Stimulated activated memory B cell treated with anti-CD40 and anti-IgM and Interleukin-4, amounts not matched to agents 10 μg/mL and 1 μg/mL and 100 μg/mL, for 72 hours (primary cell): ENCODE measurements at regions not wholly inside any gene's neighbourhood (a gene's known extent, or its start where the extent isn't known, plus 50 kb on each side); places are given as distances from the start of the nearest gene placed in this dataset.
"Not testable (repeated sequence)": the region's sequence is repeated elsewhere in the genome, so short reads cannot be mapped to it uniquely, and the experiment has no call there.

Experiments used
- ATAC-seq: fragments of 150-1000 bp; cut with Tn5 transposase; 2 replicates; pipeline ENCODE4 v1.10.0; 2021
- H3K27ac Mint-ChIP-seq: one replicate; pipeline ENCODE4 v1.8.0; 2022; ENCODE audit warnings: mild to moderate bottlenecking, mixed read lengths
- H3K27me3 Mint-ChIP-seq: one replicate; pipeline ENCODE4 v1.8.0; 2022; ENCODE audit warnings: mixed read lengths
- H3K36me3 Mint-ChIP-seq: one replicate; pipeline ENCODE4 v1.8.0; 2022; ENCODE audit warnings: mixed read lengths
- H3K4me1 Mint-ChIP-seq: one replicate; pipeline ENCODE4 v1.8.0; 2022; ENCODE audit warnings: mixed read lengths
- H3K4me3 Mint-ChIP-seq: one replicate; pipeline ENCODE4 v1.8.0; 2022; ENCODE audit warnings: mild to moderate bottlenecking, moderate library complexity, mixed read lengths
- H3K9me3 Mint-ChIP-seq: one replicate; pipeline ENCODE4 v1.8.0; 2022; ENCODE audit warnings: mixed read lengths

GRCh38 chr3:189375532-189375931, 203.8 kb downstream of the TPRG1 start:
- ATAC-seq: no peak
- H3K27me3 Mint-ChIP-seq: peaks cover 10% of the 10 kb centered on the region
- no peaks in the 10 kb centered on the region for H3K4me1 Mint-ChIP-seq
- H3K27ac Mint-ChIP-seq: no peak overlapping the region
- H3K36me3 Mint-ChIP-seq: no peaks in the 10 kb centered on the region
- no peak overlapping the region for H3K4me3 Mint-ChIP-seq
- no peaks in the 10 kb centered on the region for H3K9me3 Mint-ChIP-seq

- Mint-ChIP-seq H3K36me3 (no peaks in the 10 kb centered on the region), H3K27ac (no peak overlapping the region)
Observed at GRCh38 chr3:189383630-189384029, 211.9 kb downstream of the TPRG1 start.

GRCh38 chr3:189385880-189386279, 214.1 kb downstream of the TPRG1 start:
- ATAC-seq, H3K4me3 Mint-ChIP-seq, H3K36me3 Mint-ChIP-seq, H3K4me1 Mint-ChIP-seq, H3K27me3 Mint-ChIP-seq, H3K27ac Mint-ChIP-seq: not testable (repeated sequence)
- H3K9me3 Mint-ChIP-seq: peaks cover 11% of the 10 kb centered on the region

More at GRCh38 chr3:189383630-189384029, 211.9 kb downstream of the TPRG1 start:
- ATAC-seq: no peak
- Mint-ChIP-seq H3K4me3 (no peak overlapping the region), H3K27me3 (no peaks in the 10 kb centered on the region), H3K4me1 (no peaks in the 10 kb centered on the region), H3K9me3 (peaks cover 11% of the 10 kb centered on the region)

GRCh38 chr3:189386739-189387138, 215.0 kb downstream of the TPRG1 start:
- peaks cover 11% of the 10 kb centered on the region for H3K9me3 Mint-ChIP-seq
- no peak for ATAC-seq
- H3K4me3 Mint-ChIP-seq: no peak overlapping the region
- H3K27me3 Mint-ChIP-seq: no peaks in the 10 kb centered on the region
- H3K27ac Mint-ChIP-seq: no peak overlapping the region
- H3K36me3 Mint-ChIP-seq: no peaks in the 10 kb centered on the region
- H3K4me1 Mint-ChIP-seq: no peaks in the 10 kb centered on the region

- no peaks in the 10 kb centered on the region for H3K9me3 Mint-ChIP-seq
- no peak for ATAC-seq
- no peak overlapping the region for H3K27ac Mint-ChIP-seq
- H3K4me3 Mint-ChIP-seq: no peak overlapping the region
- no peaks in the 10 kb centered on the region for H3K27me3 Mint-ChIP-seq
- H3K4me1 Mint-ChIP-seq: peaks cover 4% of the 10 kb centered on the region
- no peaks in the 10 kb centered on the region for H3K36me3 Mint-ChIP-seq
Observed at GRCh38 chr3:189389346-189389745, 217.6 kb downstream of the TPRG1 start.

- peaks cover 11% of the 10 kb centered on the region for H3K4me1 Mint-ChIP-seq
- H3K36me3 Mint-ChIP-seq: no peaks in the 10 kb centered on the region
- no peaks in the 10 kb centered on the region for H3K27me3 Mint-ChIP-seq
- no peak overlapping the region for H3K27ac Mint-ChIP-seq
- H3K4me3 Mint-ChIP-seq: no peak overlapping the region
- no peak for ATAC-seq
- H3K9me3 Mint-ChIP-seq: no peaks in the 10 kb centered on the region
Observed at GRCh38 chr3:189393598-189393997, 221.8 kb downstream of the TPRG1 start.

GRCh38 chr3:189394599-189395121, 222.9 kb downstream of the TPRG1 start:
- no peaks in the 10 kb centered on the region for H3K9me3 Mint-ChIP-seq
- no peak overlapping the region for H3K4me3 Mint-ChIP-seq
- no peaks in the 10 kb centered on the region for H3K36me3 Mint-ChIP-seq
- H3K27me3 Mint-ChIP-seq: no peaks in the 10 kb centered on the region
- peak; percentile 58 for ATAC-seq
- peaks cover 11% of the 10 kb centered on the region for H3K4me1 Mint-ChIP-seq
- peak overlapping the region; percentile 18 for H3K27ac Mint-ChIP-seq

GRCh38 chr3:189395825-189396224, 224.1 kb downstream of the TPRG1 start:
- ATAC-seq: no peak
- no peak overlapping the region for H3K4me3 Mint-ChIP-seq
- peaks cover 11% of the 10 kb centered on the region for H3K4me1 Mint-ChIP-seq
- H3K36me3 Mint-ChIP-seq: no peaks in the 10 kb centered on the region
- no peaks in the 10 kb centered on the region for H3K27me3 Mint-ChIP-seq
- H3K27ac Mint-ChIP-seq: no peak overlapping the region
- no peaks in the 10 kb centered on the region for H3K9me3 Mint-ChIP-seq

- Mint-ChIP-seq H3K27ac (no peak overlapping the region), H3K4me3 (no peak overlapping the region), H3K36me3 (no peaks in the 10 kb centered on the region), H3K4me1 (peaks cover 11% of the 10 kb centered on the region), H3K27me3 (no peaks in the 10 kb centered on the region), H3K9me3 (no peaks in the 10 kb centered on the region)
- no peak for ATAC-seq
Observed at GRCh38 chr3:189398656-189399055, 226.9 kb downstream of the TPRG1 start.

GRCh38 chr3:189401196-189401595, 229.4 kb downstream of the TPRG1 start:
- H3K27me3 Mint-ChIP-seq: no peaks in the 10 kb centered on the region
- no peaks in the 10 kb centered on the region for H3K9me3 Mint-ChIP-seq
- ATAC-seq: no peak
- no peaks in the 10 kb centered on the region for H3K4me1 Mint-ChIP-seq
- no peak overlapping the region for H3K27ac Mint-ChIP-seq
- no peaks in the 10 kb centered on the region for H3K36me3 Mint-ChIP-seq
- H3K4me3 Mint-ChIP-seq: no peak overlapping the region

- H3K4me3 Mint-ChIP-seq: no peak overlapping the region
- ATAC-seq: no peak
- H3K27ac Mint-ChIP-seq: no peak overlapping the region
- no peaks in the 10 kb centered on the region for H3K27me3 Mint-ChIP-seq
- H3K9me3 Mint-ChIP-seq: no peaks in the 10 kb centered on the region
- H3K36me3 Mint-ChIP-seq: no peaks in the 10 kb centered on the region
- no peaks in the 10 kb centered on the region for H3K4me1 Mint-ChIP-seq
Observed at GRCh38 chr3:189403194-189403593, 228.0 kb upstream of the TP63 start.

GRCh38 chr3:189404024-189404423, 227.2 kb upstream of the TP63 start:
- no peaks in the 10 kb centered on the region for H3K4me1 Mint-ChIP-seq
- H3K36me3 Mint-ChIP-seq: no peaks in the 10 kb centered on the region
- no peak overlapping the region for H3K27ac Mint-ChIP-seq
- H3K9me3 Mint-ChIP-seq: no peaks in the 10 kb centered on the region
- no peaks in the 10 kb centered on the region for H3K27me3 Mint-ChIP-seq
- H3K4me3 Mint-ChIP-seq: no peak overlapping the region
- no peak for ATAC-seq

GRCh38 chr3:189404797-189405484, 226.2 kb upstream of the TP63 start:
- Mint-ChIP-seq H3K9me3 (no peaks in the 10 kb centered on the region), H3K4me1 (no peaks in the 10 kb centered on the region), H3K36me3 (no peaks in the 10 kb centered on the region), H3K4me3 (no peak overlapping the region), H3K27me3 (no peaks in the 10 kb centered on the region), H3K27ac (no peak overlapping the region)
- peak; percentile 53 for ATAC-seq

- Mint-ChIP-seq H3K4me3 (no peak overlapping the region), H3K4me1 (no peaks in the 10 kb centered on the region), H3K27me3 (peaks cover 7% of the 10 kb centered on the region), H3K27ac (no peak overlapping the region), H3K36me3 (no peaks in the 10 kb centered on the region), H3K9me3 (no peaks in the 10 kb centered on the region)
- no peak for ATAC-seq
Observed at GRCh38 chr3:189406148-189406547, 225.0 kb upstream of the TP63 start.

GRCh38 chr3:189410522-189410921, 220.7 kb upstream of the TP63 start:
- ATAC-seq: no peak
- Mint-ChIP-seq H3K9me3 (no peaks in the 10 kb centered on the region), H3K4me3 (no peak overlapping the region), H3K27me3 (peaks cover 13% of the 10 kb centered on the region), H3K4me1 (no peaks in the 10 kb centered on the region), H3K36me3 (no peaks in the 10 kb centered on the region), H3K27ac (no peak overlapping the region)

- no peaks in the 10 kb centered on the region for H3K36me3 Mint-ChIP-seq
- H3K27ac Mint-ChIP-seq: no peak overlapping the region
- no peaks in the 10 kb centered on the region for H3K4me1 Mint-ChIP-seq
- no peak for ATAC-seq
- no peaks in the 10 kb centered on the region for H3K9me3 Mint-ChIP-seq
- H3K4me3 Mint-ChIP-seq: no peak overlapping the region
- H3K27me3 Mint-ChIP-seq: peaks cover 23% of the 10 kb centered on the region
Observed at GRCh38 chr3:189419038-189419437, 212.2 kb upstream of the TP63 start.
